ENCODE measurements at regions not wholly inside any gene's neighbourhood (a gene's known extent, or its start where the extent isn't known, plus 50 kb on each side); places are given as distances from the start of the nearest gene placed in this dataset.
"Not testable (repeated sequence)": the region's sequence is repeated elsewhere in the genome, so short reads cannot be mapped to it uniquely, and the experiment has no call there.

DNA sequence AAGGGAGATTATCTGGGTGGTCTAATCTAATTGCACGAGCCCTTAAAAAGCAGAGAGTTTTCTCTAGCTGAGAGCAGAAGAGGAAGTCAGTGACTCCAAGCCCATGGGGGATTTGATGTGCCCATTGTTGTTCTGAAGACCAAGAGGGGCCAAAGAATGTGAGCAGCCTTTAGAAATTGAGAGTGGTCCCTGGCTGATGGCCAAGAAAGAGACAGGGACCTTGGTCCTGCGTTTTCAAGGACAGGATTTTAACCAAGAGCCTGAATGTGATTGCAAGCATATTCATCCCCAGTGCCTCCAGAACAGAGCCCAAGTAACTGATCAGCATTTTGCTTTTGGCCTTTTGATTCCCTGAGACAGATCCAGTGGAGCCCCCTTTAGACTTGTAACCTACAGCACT is 1353.9 kb downstream of the AACS start:
- DNase-seq (ENCODE audit: low read depth) = no peak

DNA sequence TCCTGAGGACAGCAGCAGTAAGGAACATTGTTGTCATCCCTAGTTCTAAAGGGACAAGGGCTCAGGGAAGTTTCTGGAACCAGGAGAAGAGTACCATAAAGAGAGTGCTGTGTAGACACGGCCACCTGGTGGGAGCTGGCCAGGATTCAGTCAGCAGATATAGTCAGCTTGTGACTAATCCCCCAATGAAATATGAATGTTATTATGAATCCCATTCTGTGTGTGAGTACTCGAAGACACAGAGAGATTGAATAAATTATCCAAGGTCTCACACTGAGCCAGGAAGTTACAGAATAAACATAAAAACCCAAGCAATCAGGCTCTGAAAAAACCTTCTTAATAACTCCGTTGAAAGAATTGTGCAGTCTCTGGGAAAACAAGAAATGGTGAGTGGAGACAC is 1359.5 kb downstream of the AACS start:
- DNase-seq (ENCODE audit: low read depth) = peak; percentile 52

DNA sequence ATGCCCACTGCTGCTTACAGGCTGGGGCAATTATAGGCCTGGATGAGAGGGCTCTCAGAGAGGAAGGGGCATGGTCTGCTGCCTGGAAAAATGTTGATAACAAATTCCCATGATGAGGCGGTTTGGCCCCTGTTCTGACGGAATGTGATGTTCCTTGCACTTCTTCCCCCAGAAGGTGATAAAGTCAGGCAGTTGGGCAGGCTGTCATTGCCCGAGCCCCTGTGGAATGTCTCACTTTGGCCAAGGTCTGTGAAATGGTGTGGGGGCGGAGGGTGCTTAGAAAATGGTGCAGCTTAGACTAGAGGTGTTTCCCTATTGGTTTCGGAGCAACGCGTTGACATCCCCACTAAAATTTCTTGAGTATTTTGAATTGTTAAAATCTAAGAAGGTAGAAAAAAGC is 1360.0 kb downstream of the AACS start:
- no peak for DNase-seq (ENCODE audit: low read depth)

DNA sequence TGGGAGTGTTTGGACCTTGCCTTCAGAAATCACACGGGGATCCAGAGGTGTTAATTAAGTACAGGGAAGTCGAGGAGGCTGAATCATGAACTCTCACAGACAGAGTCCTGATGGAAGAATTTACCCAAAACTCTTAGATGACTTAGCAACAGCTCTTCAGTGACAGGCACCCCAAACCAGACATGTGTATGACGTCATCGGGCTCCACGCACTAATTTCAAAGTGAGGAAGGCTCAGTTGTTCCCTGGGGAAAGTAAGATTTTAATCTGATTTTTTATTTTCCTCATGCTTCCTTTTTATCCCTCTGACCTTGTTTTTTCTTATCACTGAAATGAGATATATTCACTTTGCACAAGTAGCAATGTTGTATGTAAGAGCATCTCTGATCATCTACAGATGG is 1363.5 kb downstream of the AACS start:
- DNase-seq (ENCODE audit: low read depth) = no peak

DNA sequence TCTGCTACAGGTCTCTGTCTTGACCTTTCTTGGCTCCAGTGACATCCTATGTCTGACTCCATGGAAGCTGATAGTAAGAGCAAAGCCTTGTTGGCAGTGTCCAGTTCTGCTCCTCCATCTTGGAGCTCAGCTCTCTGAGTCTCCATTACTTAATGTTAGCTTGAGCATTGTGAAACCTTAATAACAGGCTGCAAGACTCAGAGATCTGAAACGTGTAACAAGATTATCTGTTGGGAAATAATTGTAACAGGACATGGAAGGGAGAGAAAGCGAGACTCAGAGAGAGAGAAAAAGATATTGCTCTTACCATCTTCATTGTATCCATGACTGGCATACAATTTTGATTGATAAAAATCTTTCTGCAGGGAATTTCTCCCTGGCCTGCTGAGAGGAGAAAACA is 1365.7 kb downstream of the AACS start:
- no peak for DNase-seq (ENCODE audit: low read depth)

DNA sequence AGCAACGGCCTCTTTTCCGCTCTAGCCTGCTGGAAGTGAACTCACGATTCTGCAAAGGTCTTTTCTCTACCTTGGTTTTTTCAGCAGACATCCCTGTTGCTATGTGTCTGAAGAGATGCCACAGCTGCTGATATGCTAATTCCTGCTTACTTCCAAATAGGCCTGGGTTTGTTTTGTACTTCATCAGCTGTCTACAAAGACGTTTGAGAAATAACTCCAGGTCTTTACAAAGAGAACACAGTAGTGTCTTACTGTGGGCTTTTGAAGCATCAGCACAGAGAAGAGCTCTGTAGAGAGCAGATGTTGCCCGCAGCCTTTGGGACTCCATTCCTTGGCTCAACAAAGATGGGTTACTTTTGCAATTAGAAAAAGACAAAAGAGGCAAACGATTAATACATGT is 1366.5 kb downstream of the AACS start:
- no peak for DNase-seq (ENCODE audit: low read depth)

DNA sequence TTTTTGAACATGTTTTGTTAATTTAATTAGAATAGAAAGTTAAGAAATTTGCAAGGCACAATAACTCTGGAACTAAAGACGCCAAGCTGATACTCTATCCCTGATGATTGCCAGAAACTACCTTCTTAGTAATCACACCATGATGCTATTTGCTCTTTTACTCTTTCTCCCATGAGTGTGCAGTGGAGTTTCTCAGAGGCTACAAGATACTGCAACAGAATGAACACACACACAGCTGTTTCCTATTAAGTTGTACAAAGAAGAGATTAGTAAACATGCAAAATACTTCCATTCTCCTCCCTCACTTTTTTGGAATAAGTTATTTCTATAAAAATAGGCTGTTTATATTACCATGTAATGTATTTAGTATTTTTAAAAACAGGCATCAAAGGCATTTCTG is 1367.5 kb downstream of the AACS start:
- no peak for DNase-seq (ENCODE audit: low read depth)

DNA sequence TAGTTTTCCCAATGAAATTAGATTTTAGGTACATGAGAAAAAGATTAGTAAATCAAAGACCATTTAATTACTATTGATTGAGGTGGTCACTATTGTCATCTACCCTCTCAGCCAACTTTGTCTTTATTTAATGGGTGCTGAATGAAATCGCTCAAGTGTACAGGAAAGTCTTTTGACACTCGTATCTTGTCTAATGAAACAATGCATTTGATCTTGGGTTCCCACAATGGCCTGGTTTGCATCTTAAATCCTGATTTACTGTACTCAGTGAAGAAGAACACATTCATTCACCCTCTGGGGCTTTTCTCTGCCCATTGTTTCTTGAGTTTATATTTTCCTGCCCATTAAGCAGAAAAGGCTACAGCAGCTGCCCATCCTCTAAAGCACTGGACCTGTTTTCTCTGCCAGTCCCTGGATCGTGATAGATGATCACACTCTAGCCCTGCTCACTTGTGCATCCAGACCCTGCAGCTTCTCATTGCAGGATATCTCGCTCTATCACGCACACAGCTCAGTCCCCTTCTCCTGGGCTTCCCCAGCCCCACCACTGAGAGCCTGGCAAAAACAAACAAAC is 1369.3 kb downstream of the AACS start:
- no peak for DNase-seq (ENCODE audit: low read depth)

DNA sequence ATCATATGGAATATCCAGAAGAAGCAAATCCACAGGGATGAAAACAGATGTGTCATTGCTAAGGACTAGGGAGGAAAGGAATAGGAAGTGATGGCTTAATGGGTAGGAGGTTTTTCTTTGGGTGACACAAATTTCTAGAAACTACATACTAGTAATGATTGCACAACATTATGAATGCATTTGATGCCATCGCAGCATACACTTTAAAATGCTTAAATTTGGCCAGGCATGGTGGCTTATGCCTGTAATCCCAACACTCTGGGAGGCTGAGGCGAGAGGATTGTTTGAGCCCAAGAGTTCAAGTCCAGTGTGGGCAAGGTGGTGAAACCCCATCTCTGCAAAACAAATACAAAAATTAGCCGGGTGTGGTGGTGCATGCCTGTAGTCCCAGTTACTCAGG is 1370.8 kb downstream of the AACS start:
- no peak for DNase-seq (ENCODE audit: low read depth)

DNA sequence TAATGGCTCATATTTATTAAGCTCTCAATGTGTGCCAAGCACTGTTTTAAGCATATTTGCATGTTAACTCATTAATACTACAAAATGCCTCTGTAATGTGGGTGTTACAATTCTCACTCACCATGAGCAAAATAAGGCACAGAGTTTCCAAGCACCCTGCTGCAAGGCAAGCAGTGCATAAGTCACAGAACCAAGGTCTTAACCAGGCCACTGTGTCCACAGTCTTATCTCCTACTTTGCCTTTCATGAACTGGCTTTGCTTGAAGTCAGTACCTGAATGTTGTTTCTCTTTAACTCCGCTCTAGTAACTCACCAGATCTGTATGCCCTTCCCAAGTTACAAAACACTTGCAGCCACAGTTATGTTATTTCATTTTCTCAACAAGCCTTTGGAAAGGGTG is 1372.7 kb downstream of the AACS start:
- DNase-seq (ENCODE audit: low read depth) = no peak

DNA sequence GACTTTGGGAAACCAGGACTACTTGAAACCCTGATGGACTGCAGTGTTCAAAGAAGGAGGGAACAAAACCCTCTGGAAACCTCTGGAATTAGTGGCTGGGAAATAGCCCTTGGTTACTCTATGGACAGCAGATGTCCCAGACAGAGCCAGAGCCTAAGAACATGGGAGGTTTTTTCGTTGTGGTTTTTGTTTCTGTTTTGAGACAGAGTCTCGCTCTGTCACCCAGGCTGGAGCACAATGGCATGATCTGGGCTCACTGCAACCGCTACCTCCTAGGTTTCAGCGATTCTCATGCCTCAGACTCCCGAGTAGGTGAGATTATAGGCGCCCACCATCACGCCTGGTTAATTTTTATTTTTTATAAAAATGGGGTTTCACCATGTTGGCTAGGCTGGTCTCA is 1378.7 kb downstream of the AACS start:
- DNase-seq (ENCODE audit: low read depth) = no peak

DNA sequence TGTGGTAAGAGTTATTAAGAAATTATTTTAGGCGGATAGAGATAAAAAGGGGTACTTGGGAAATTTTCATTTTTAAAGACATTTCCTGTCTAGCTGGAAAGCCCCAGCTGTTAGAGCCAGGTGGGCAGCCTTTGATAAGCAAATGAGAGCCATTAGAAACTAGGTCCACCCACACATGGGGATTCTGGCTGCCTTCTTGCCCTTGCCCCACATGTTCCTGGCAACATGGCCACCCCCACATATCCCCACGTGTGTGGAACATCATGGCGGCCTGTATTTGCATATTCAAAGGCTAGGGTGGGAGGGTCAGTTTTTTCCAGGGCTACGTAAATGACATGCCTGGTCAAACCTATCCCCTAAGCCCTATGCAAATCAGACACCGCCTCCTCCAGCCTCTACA is 1382.1 kb downstream of the AACS start:
- DNase-seq (ENCODE audit: low read depth) = no peak

DNA sequence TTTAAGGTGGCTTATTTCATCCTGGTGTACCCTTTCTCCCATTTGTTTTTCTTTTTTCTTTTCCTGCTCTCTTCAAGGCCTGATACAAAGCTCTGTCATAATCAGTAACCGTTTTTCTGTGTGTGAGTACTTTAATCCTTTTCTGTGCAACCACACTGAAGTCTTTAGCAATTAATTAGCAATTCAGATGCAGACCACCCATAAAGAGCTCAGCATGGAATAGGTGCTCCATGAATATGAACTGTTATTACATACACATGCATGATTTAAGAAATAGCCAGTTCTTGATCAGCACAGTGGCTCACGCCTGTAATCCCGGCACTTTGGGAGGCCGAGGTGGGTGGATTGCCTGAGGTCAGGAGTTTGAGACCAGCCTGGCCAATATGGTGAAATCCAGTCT is 1386.6 kb downstream of the AACS start:
- no peak for DNase-seq (ENCODE audit: low read depth)

DNA sequence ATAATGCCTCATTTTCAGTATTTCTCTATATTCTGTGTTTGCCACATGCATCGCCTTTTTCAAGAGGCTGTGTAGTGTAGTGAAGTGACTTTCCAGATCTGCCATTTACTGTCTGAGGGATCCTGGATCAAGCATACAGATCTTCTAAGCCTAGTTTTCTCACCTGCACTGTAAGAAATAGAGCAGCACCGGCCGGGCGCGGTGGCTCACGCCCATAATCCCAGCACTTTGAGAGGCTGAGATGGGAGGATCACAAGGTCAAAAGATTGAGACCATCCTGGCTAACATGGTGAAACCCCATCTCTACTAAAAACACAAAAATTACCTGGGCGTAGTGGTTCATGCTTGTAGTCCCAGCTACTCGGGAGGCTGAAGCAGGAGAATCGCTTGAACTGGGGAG is 1387.5 kb downstream of the AACS start:
- DNase-seq (ENCODE audit: low read depth) = not testable (repeated sequence)

DNA sequence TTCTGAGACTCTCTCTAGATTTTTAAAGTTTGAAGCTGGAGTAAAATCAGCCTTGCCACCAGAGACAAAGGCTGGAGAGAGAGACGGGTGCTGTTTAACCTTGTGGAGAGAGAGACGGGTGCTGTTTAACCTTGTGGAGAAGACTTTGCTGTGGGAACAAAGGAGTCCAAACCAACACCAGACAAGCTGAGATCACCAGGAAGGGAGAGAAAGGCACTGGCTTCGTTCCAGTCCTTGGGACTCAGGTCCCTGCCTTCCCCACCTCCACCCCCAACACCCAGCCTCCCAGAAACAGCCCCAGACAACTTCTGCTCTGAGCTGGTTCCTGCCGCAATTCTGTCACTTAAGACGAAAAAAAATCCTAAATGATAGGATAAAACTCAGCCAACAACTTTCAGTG is 1389.3 kb downstream of the AACS start:
- no peak for DNase-seq (ENCODE audit: low read depth)

DNA sequence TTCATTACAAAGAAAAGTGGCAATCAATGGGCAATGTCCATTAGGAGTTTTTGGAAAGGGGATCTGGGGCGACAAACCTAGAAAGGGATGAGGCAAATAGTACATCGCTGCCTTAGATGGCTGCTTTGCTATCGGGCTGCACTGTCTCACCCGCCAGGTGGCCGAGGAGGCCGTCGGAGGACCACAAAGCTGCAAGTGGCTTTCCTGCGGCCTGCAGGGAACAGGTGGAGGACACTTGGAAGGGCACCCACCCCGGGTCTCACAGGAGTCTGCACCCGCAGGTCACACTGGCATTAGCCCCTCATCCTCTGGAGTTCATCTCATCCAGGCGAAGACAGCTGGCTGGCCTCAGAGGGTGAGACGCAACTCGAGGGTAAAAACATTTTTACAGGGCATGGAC is 1392.5 kb downstream of the AACS start:
- no peak for DNase-seq (ENCODE audit: low read depth)

DNA sequence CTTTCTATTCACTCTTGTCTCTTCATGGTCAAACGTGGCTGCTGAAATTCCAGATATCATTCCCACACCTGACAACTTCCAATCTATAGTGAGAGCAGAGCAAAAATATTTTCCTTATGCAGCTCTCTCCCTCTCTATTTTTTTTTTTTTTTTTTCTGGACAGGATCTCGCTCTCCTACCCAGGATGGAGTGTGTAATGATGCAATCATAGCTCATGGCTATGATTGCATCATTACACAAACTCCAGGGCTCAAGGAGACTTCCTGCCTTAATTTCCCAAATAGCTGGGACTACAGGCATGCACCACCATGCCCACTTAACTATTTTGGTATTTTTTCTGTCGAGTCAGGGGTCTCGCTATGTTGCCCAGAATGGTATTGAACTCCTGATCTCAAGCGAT is 1398.9 kb downstream of the AACS start:
- peak; percentile 4 for DNase-seq (ENCODE audit: low read depth)

DNA sequence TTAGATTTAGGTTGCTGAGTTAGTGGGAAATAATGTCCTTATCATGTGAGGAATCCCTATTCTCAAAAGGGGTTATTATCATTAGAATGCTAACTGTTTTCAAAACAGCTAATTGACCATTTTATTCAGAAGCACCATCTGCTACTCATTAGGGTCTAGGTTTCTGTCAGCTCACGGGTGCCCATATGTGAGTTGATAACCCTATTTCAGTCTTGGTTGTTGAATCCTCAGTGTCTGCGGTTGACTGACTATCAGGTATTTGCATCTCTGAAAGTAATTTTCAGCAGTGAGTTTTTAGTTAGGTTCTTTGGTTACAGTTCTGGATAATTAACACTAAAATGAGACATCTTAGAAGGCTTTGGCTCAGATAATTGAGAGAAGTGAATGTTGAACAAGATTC is 1404.0 kb downstream of the AACS start:
- DNase-seq (ENCODE audit: low read depth) = no peak

DNA sequence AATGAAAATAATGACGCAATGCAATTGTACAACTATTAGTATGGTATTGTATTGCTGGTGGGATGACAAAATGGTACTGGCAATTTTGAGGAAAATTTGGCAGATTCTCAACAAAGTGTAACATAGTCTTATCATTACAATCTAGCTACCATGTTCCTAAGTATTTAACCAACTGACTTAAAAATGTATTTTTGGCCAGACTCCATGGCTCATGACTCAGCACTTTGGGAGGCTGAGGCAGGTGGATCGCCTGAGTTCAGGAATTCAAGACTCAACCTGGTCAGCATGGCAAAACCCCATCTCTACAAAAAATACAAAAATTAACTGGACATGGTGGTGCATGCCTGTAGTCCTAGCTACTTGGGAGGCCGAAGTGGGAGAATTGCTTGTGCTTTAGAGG is 1409.5 kb downstream of the AACS start:
- no peak for DNase-seq (ENCODE audit: low read depth)

DNA sequence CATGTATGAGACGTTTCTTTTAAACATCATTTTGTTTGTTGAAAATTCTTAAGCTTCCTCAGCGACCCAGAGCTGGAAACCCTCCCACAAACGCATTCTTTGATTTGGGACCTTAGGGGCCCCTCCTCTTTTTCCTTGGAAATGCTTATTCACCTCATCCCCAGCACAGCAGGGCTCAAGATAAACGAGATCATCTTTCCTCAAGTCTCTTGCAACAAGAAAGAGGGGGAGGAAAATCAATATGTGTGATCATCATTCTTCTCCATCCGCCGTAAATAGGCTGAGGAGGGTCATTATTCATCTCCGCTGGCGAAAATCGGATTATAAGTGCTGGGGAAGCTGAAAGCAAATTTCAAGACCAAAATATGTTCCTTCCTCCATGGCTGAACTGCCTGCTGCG is 1415.2 kb downstream of the AACS start:
- DNase-seq (ENCODE audit: low read depth) = no peak

DNA sequence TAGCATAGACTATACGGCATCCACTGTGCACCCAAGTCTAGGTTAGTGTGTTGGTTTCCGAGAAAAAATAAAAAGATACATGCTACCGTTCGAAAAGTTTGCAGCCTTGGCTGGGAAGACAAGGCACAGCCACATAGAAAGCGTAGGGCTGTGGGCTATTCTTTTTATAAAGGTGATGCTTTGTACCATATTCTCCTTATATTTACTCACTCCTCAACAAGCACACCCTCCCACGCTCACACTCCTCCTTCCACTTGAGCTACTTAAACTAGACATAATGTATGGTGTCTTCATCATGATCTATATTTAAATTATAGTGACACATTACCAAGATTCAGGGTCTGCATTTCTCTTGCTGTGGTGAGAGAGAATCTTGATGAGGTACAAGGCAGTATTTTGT is 1416.5 kb downstream of the AACS start:
- DNase-seq (ENCODE audit: low read depth) = no peak

DNA sequence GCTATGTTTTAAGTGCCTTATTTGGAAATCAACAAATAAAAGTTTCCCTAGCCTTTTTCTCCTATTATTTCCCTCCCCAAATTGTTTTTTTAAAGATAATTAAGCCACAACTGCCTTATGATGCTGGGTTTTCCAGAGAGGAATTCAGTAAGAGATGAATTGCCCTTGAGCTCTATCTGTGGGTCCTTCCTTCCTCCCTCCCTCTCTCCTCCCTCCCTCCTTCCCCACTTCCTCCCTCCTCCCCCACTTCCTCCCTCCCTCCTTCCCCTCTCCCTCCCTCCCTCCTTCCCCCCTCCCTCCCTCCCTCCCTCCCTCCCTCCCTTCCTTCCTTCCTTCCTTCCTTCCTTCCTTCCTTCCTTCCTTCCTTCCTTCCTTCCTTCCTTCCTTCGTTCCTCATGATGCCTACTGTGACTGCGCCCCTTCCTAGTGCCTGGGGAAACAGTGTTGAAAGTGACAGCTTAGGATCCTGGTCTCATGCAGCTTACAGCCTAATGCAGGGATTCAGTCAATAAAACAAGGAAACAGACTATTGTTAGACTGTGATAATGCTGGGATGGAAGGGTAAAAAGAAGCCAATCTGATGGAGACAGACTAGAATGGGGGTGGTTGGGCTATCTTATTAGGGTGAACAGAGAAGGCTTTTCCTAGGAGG is 1417.1 kb downstream of the AACS start:
- DNase-seq (ENCODE audit: low read depth) = no peak

DNA sequence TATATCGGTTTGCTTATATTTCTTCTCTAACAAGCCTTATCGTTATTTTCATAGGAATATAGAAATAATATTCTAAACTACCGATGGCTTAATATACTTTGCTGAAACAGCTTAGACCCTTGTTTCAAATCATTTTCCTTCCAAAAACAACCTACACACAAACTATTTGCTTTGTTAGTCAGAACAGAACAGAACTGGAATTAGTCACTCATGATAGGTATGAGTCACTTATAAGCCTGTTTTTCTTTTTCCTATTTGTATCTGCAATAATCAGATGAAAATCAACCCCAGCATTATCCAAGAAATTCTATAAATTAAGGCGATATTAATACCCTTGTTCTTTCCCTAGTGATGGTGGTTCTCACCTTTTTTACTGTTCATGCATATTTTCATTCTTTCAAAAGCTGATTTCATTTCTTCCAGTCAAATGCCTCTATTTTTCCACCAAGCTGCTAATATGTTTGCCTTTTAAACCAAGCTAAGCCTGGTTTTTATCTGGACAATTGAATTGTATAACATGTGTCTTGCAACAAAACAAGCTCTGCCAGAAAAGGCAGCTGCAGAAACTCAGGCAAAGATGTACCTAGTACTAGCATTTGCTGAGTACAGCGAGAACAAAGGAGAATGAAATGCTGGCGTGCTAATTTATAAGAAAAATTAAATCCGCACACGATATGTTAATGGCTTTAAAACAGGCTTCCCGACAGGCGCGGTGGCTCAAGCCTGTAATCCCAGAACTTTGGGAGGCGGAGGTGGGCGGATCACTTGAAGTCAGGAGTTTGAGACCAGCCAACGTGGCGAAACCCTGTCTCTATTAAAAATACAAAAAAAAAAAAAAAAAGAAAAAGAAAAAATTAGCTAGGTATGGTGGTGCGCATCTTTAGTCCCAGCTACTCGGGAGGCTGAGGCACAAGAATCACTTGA is 1418.2 kb downstream of the AACS start:
- peak; percentile 79 for DNase-seq (ENCODE audit: low read depth)

Data from HT1080 (cell line).